ENCODE measurements at regions not wholly inside any gene's neighbourhood (a gene's known extent, or its start where the extent isn't known, plus 50 kb on each side); places are given as distances from the start of the nearest gene placed in this dataset.

DNA sequence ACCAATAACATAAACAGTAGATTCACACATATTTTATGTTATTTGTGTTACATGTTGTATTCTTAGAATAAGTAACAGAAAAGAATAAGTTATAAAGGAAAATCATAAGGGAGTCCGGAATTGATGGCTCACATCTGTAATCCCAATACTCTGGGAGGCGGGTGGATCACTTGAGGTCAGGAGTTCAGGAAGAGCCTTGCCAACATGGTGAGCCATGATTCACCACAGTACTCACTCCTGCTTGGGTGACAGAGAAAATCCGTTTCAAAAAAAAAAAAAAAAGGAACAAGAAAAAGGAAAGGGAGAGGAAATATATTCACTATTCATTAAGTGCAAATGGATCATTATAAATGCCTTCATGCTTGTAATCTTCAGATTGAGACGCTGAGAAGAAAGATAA, 533.3 kb upstream of the CDH9 start:
- Histone ChIP-seq H3K27ac (no peak overlapping the region), H3K4me1 (no peaks in the 10 kb centered on the region), H3K9me3 (no peaks in the 10 kb centered on the region), H3K27me3 (no peaks in the 10 kb centered on the region), H3K36me3 (no peaks in the 10 kb centered on the region), H3K4me3 (no peak overlapping the region)
- TF ChIP-seq, protein P1, sequence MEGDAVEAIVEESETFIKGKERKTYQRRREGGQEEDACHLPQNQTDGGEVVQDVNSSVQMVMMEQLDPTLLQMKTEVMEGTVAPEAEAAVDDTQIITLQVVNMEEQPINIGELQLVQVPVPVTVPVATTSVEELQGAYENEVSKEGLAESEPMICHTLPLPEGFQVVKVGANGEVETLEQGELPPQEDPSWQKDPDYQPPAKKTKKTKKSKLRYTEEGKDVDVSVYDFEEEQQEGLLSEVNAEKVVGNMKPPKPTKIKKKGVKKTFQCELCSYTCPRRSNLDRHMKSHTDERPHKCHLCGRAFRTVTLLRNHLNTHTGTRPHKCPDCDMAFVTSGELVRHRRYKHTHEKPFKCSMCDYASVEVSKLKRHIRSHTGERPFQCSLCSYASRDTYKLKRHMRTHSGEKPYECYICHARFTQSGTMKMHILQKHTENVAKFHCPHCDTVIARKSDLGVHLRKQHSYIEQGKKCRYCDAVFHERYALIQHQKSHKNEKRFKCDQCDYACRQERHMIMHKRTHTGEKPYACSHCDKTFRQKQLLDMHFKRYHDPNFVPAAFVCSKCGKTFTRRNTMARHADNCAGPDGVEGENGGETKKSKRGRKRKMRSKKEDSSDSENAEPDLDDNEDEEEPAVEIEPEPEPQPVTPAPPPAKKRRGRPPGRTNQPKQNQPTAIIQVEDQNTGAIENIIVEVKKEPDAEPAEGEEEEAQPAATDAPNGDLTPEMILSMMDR (IDR thresholded peaks at IDR 0.05), result no peak
- DNase-seq (ENCODE audit: low spot score), result no peak

DNA sequence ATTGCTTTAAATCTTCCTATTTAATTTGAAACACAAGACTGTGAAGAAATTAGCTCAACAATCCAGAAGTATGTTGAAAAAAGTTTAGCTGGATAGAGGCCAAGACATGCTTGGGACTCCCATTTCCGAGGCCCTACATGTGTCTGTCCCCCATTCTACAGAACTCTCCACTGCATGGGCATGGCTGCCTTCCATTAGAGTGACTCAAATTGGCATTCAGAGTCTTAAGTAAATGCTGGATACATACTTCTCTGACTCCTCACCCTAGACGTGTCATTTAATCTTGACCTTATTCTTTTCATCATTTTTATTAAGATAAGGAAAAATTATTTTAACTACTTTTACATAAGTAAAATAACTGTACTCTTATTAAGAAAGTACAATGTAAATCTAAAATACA, 530.4 kb upstream of the CDH9 start:
- TF ChIP-seq, protein P1 (IDR thresholded peaks at IDR 0.05), result no peak
- DNase-seq (ENCODE audit: low spot score), result no peak
- Histone ChIP-seq H3K9me3 (no peaks in the 10 kb centered on the region), H3K27me3 (no peaks in the 10 kb centered on the region), H3K4me3 (no peak overlapping the region), H3K27ac (no peak overlapping the region), H3K4me1 (no peaks in the 10 kb centered on the region), H3K36me3 (no peaks in the 10 kb centered on the region)

DNA sequence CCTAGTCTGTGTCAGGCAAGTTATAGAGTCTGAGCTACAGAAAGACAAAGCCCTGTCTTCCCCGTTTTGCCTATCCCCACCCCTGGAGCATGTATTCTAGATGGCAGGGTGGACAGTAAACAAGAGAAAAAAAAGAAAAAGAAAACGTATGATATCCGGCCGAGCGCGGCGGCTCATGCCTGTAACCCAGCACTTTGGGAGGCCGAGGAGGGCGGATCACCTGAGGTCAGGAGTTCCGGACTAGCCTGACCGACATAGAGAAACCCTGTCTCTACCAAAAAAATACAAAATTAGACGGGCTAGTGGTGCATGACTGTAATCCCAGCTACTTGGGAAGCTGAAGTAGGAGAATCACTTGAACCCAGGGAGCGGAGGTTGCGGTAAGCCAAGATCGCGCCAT, 523.0 kb upstream of the CDH9 start:
- H3K27me3 ChIP-seq, result no peaks in the 10 kb centered on the region
- TF ChIP-seq, protein P1 (IDR thresholded peaks at IDR 0.05), result no peak
- H3K9me3 ChIP-seq, result no peaks in the 10 kb centered on the region
- H3K27ac ChIP-seq, result no peak overlapping the region
- H3K4me3 ChIP-seq, result no peak overlapping the region
- no peak for DNase-seq (ENCODE audit: low spot score)
- H3K36me3 ChIP-seq, result no peaks in the 10 kb centered on the region
- H3K4me1 ChIP-seq, result no peaks in the 10 kb centered on the region

DNA sequence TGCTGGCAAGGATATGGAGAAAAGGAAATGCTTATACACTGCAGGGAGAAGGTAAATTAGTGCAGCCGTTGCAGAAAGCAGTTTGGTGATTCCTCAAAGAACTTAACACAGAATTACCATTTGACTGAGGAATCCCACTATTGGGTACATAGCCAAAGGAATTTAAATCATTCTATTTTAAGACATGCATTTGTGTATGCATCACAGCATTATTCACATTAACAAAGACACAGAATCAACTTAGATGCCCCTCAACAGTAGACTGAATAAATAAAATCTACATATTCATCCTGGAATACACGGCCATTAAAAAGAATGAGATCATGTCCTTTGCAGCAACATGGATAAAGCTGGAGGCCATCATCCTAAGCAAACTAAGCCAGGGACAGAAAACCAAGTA, 510.1 kb upstream of the CDH9 start:
- no peaks in the 10 kb centered on the region for H3K4me1 ChIP-seq
- H3K27me3 ChIP-seq, result no peaks in the 10 kb centered on the region
- no peaks in the 10 kb centered on the region for H3K36me3 ChIP-seq
- H3K9me3 ChIP-seq, result no peaks in the 10 kb centered on the region
- H3K27ac ChIP-seq, result no peak overlapping the region
- no peak for DNase-seq (ENCODE audit: low spot score)
- no peak overlapping the region for H3K4me3 ChIP-seq
- TF ChIP-seq, protein P1 (IDR thresholded peaks at IDR 0.05), result no peak

DNA sequence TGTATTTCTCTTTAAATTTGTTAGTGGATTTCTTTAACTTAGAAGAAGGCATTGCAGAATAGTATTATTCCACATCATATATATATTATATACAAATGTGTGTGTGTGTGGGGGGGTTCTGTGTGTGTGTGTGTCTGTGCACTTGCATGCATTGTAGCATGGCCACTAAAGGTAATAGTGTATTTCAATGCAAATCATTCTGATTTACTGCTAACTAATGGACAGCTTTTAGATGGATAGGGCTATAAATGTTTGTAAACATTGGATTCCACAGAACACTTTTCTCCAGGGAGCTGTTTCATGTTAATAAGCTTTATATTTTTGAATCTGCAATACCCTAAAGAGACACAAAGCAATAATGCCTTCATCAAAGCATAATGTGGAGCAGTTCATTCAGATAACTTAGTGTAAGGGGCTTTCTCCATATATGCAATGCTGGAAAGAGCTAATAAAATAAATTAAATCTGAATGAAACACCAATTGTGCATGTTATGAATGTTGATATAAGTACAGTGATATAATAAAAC, 496.7 kb upstream of the CDH9 start:
- Histone ChIP-seq H3K27ac (no peak overlapping the region), H3K9me3 (peaks cover 0 to 1% of the 10 kb centered on the region in 2 donors)
- no peak for DNase-seq (ENCODE audit: low spot score)

DNA sequence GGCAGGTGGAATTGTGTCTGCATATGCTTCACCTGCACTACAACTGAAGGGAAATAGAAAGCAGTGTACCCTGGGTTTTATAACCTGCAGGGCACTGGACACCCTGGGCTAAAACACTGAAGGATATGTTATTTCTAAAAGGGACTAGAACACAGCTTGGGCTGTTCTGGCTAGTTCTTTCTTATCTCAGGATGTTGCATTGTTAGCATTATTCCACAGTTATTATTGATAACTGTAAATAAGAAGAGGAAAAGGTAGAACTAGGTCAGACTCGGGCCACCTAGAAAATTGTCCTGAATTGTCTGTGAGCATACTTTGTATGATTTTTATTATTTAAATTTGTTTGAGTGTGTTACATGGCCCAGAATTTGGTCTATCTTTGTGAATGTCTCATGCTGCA, 493.9 kb upstream of the CDH9 start:
- H3K27ac ChIP-seq, result no peak overlapping the region
- peaks cover 0 to 8% of the 10 kb centered on the region in 2 donors for H3K9me3 ChIP-seq
- DNase-seq (ENCODE audit: low spot score), result no peak
- H3K4me3 ChIP-seq, result no peak overlapping the region
- TF ChIP-seq, protein P1 (IDR thresholded peaks at IDR 0.05), result no peak
- no peaks in the 10 kb centered on the region for H3K4me1 ChIP-seq
- no peaks in the 10 kb centered on the region for H3K27me3 ChIP-seq
- no peaks in the 10 kb centered on the region for H3K36me3 ChIP-seq

More for the DNA sequence above, 496.7 kb upstream of the CDH9 start:
- H3K36me3 ChIP-seq, result no peaks in the 10 kb centered on the region
- H3K27me3 ChIP-seq, result no peaks in the 10 kb centered on the region
- TF ChIP-seq, protein P1 (IDR thresholded peaks at IDR 0.05), result no peak
- H3K4me3 ChIP-seq, result no peak overlapping the region
- H3K4me1 ChIP-seq, result no peaks in the 10 kb centered on the region
